H9 (cell line): ENCODE measurements at regions not wholly inside any gene's neighbourhood (a gene's known extent, or its start where the extent isn't known, plus 50 kb on each side); places are given as distances from the start of the nearest gene placed in this dataset.

Experiments
- DNase-seq: peaks from one replicate; pipeline ENCODE4 v3.0.0-alpha.2; 2017
- H2AFZ ChIP-seq: one replicate; pipeline ENCODE4 v1.6.1; 2013; ENCODE audit warnings: mild to moderate bottlenecking, low read length, control low read depth, moderate library complexity
- H2AK5ac ChIP-seq: 2 replicates; pipeline ENCODE4 v1.6.1; 2013; ENCODE audit warnings: low read length, control low read depth, mixed read lengths; ENCODE audit not compliant: insufficient read length
- H2BK120ac ChIP-seq: one replicate; pipeline ENCODE4 v1.6.1; 2013; ENCODE audit warnings: low read depth, mild to moderate bottlenecking, low read length, control low read depth, inconsistent platforms; ENCODE audit not compliant: poor library complexity, severe bottlenecking
- H2BK12ac ChIP-seq: 2 replicates; pipeline ENCODE4 v1.6.1; 2013; ENCODE audit warnings: low read length, control low read depth, mixed read lengths, low read depth; ENCODE audit not compliant: insufficient read length
- H2BK15ac ChIP-seq: 2 replicates; pipeline ENCODE4 v1.6.1; 2013; ENCODE audit warnings: low read depth, low read length, control low read depth
- H2BK20ac ChIP-seq: one replicate; pipeline ENCODE4 v1.6.1; 2013; ENCODE audit warnings: low read depth, mild to moderate bottlenecking, low read length, control low read depth, inconsistent platforms; ENCODE audit not compliant: poor library complexity, severe bottlenecking
- H2BK5ac ChIP-seq: 2 replicates; pipeline ENCODE4 v1.6.1; 2013; ENCODE audit warnings: low read length, control low read depth, mixed read lengths; ENCODE audit not compliant: insufficient read length
- H3K14ac ChIP-seq: 2 replicates; pipeline ENCODE4 v1.6.1; 2013; ENCODE audit warnings: low read length, control low read depth; ENCODE audit not compliant: insufficient read depth
- H3K18ac ChIP-seq: 2 replicates; pipeline ENCODE4 v1.6.1; 2013; ENCODE audit warnings: low read depth, mild to moderate bottlenecking, mixed read lengths, low read length, control low read depth; ENCODE audit not compliant: insufficient read length
- H3K23ac ChIP-seq: 2 replicates; pipeline ENCODE4 v1.6.1; 2013; ENCODE audit warnings: low read length, control low read depth, mixed read lengths, low read depth; ENCODE audit not compliant: insufficient read length
- H3K23me2 ChIP-seq: 2 replicates; pipeline ENCODE4 v1.6.1; 2013; ENCODE audit warnings: low read depth, mild to moderate bottlenecking, mixed read lengths, low read length, control low read depth; ENCODE audit not compliant: insufficient read length, poor library complexity, severe bottlenecking
- H3K27ac ChIP-seq: 2 replicates; pipeline ENCODE4 v1.5.1; 2013; ENCODE audit warnings: low read length, control low read depth, mixed read lengths, low read depth; ENCODE audit not compliant: insufficient read length
- H3K27me3 ChIP-seq: 2 replicates; pipeline ENCODE4 v1.6.1; 2013; ENCODE audit warnings: low read length, control low read depth, inconsistent platforms; ENCODE audit not compliant: insufficient read depth
- H3K4ac ChIP-seq: 2 replicates; pipeline ENCODE4 v1.6.1; 2013; ENCODE audit warnings: low read depth, mild to moderate bottlenecking, control low read depth, inconsistent platforms, low read length, moderate library complexity
- H3K4me1 ChIP-seq: 2 replicates; pipeline ENCODE4 v1.6.1; 2013; ENCODE audit warnings: low read length, control low read depth, inconsistent platforms; ENCODE audit not compliant: insufficient read depth
- H3K4me2 ChIP-seq: 2 replicates; pipeline ENCODE4 v1.6.1; 2013; ENCODE audit warnings: low read length, control low read depth, mixed read lengths; ENCODE audit not compliant: insufficient read length, insufficient read depth
- H3K56ac ChIP-seq: 2 replicates; pipeline ENCODE4 v1.6.1; 2013; ENCODE audit warnings: low read depth, mild to moderate bottlenecking, mixed read lengths, low read length, control low read depth; ENCODE audit not compliant: insufficient read length
- H3K79me1 ChIP-seq: 2 replicates; pipeline ENCODE4 v1.6.1; 2013; ENCODE audit warnings: low read depth, mild to moderate bottlenecking, moderate library complexity, low read length, control low read depth, inconsistent platforms; ENCODE audit not compliant: insufficient read depth, poor library complexity, severe bottlenecking
- H3K79me2 ChIP-seq: 2 replicates; pipeline ENCODE4 v1.6.1; 2013; ENCODE audit warnings: low read length, control low read depth, inconsistent platforms; ENCODE audit not compliant: insufficient read depth
- H3K9ac ChIP-seq: 2 replicates; pipeline ENCODE4 v1.6.1; 2013; ENCODE audit warnings: low read length, control low read depth, mixed read lengths; ENCODE audit not compliant: insufficient read length; ENCODE audit errors: extremely low read depth
- H3K9me3 ChIP-seq: one replicate; pipeline ENCODE4 v1.6.1; 2013; ENCODE audit warnings: low read depth, low read length, inconsistent platforms; ENCODE audit not compliant: control insufficient read depth
- H3T11ph ChIP-seq: one replicate; pipeline ENCODE4 v1.6.1; 2013; ENCODE audit warnings: mild to moderate bottlenecking, low read length, control low read depth, inconsistent platforms
- H4K20me1 ChIP-seq: one replicate; pipeline ENCODE4 v1.6.1; 2013; ENCODE audit not compliant: control insufficient read depth, insufficient read length, insufficient read depth
- H4K5ac ChIP-seq: 2 replicates; pipeline ENCODE4 v1.6.1; 2013; ENCODE audit warnings: low read depth, mild to moderate bottlenecking, mixed read lengths, low read length, control low read depth; ENCODE audit not compliant: insufficient read length
- H4K8ac ChIP-seq: replicated peaks from 2 replicates; pipeline ENCODE4 v1.6.1; 2013; ENCODE audit warnings: low read length, control low read depth, mixed read lengths, low read depth; ENCODE audit not compliant: insufficient read length
- H4K91ac ChIP-seq: 2 replicates; pipeline ENCODE4 v1.6.1; 2013; ENCODE audit warnings: low read depth, mild to moderate bottlenecking, moderate library complexity, mixed read lengths, low read length, control low read depth; ENCODE audit not compliant: insufficient read length
- H3K27ac Mint-ChIP-seq, 3 experiments: 2 replicates in 2 of 3; 3 replicates in 1 of 3; pipeline ENCODE4 v1.8.0; 2020 to 2021; ENCODE audit warnings: mixed read lengths in 3 of 3, mild to moderate bottlenecking in 1 of 3, moderate library complexity in 1 of 3
- H3K27me3 Mint-ChIP-seq: 2 replicates; pipeline ENCODE4 v1.8.0; 2021; ENCODE audit warnings: low read depth, mild to moderate bottlenecking, moderate library complexity, mixed read lengths
- H3K36me3 Mint-ChIP-seq, 3 experiments: 2 replicates in 2 of 3; 3 replicates in 1 of 3; pipeline ENCODE4 v1.8.0; 2020 to 2021; ENCODE audit warnings: low read depth in 3 of 3, mixed read lengths in 3 of 3; ENCODE audit not compliant: insufficient read depth in 1 of 3
- H3K4me1 Mint-ChIP-seq, 2 experiments: 2 replicates each; pipeline ENCODE4 v1.8.0; 2020; ENCODE audit warnings: mixed read lengths in 2 of 2
- H3K4me3 Mint-ChIP-seq, 2 experiments: 2 replicates in 1 of 2; 3 replicates in 1 of 2; pipeline ENCODE4 v1.8.0; 2020 to 2021; ENCODE audit warnings: mild to moderate bottlenecking in 2 of 2, mixed read lengths in 2 of 2, moderate library complexity in 1 of 2
- H3K9me3 Mint-ChIP-seq, 2 experiments: 2 replicates in 1 of 2; 3 replicates in 1 of 2; pipeline ENCODE4 v1.8.0; 2020; ENCODE audit warnings: mild to moderate bottlenecking in 2 of 2, mixed read lengths in 2 of 2, moderate library complexity in 1 of 2
- WGBS: extraction: QIAGEN DNeasy Blood & Tissue Kit; methylation state at CpG from one replicate; pipeline ENCODE4 v1.1.7; 2013; ENCODE audit warnings: missing lambda C conversion rate, low lambda C conversion rate, mixed read lengths; ENCODE audit not compliant: insufficient read length; ENCODE audit errors: extremely low coverage; 5-methylcytosine and 5-hydroxymethylcytosine counted together
- TF ChIP-seq, protein P1 (sequence below): fragments of 200-600 bp; sonication (generic); conservative IDR thresholded peaks from 3 replicates; pipeline ENCODE4 v1.8.0; 2021; ENCODE audit warnings: antibody characterized with exemption, mild to moderate bottlenecking

DNA sequence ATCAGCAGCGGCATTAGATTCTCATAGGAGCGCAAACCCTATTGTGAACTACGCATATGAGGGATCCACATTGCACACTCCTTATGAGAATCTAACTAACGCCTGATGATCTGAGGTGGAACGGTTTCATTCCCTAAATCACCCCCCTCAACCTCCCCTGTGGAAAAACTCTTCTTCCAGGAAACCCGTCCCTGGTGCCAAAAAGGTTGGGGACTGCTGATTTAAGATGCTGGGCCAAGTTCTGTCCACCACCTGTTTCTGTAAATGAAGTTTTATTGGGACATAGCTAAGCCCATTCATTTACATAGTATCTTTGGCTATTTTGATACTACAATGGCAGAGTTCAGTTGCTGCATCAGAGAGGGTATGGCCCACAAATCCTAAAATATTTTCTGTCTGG is 268.2 kb upstream of the PRDM1 start:
- no peak overlapping the region for H3K27ac ChIP-seq
- H3K36me3 Mint-ChIP-seq, result peaks cover 0 to 3% (median 2%) of the 10 kb centered on the region in 3 experiments; a peak in 1 of 7 replicates
- no CpG with 5 or more reads among the region's 6 CpGs for WGBS
- H2BK15ac ChIP-seq, result no peak overlapping the region
- H4K20me1 ChIP-seq, result no peaks in the 10 kb centered on the region
- H3K23ac ChIP-seq, result no peak overlapping the region
- H3K79me2 ChIP-seq, result no peaks in the 10 kb centered on the region
- no peaks in the 10 kb centered on the region for H3K4me1 Mint-ChIP-seq
- no peak overlapping the region for H4K5ac ChIP-seq
- H3K27ac Mint-ChIP-seq, result no peak overlapping the region
- H3K9me3 ChIP-seq, result no peaks in the 10 kb centered on the region
- no peak overlapping the region for H3K4me3 Mint-ChIP-seq
- no peak overlapping the region for H3K56ac ChIP-seq
- TF ChIP-seq, protein P1, sequence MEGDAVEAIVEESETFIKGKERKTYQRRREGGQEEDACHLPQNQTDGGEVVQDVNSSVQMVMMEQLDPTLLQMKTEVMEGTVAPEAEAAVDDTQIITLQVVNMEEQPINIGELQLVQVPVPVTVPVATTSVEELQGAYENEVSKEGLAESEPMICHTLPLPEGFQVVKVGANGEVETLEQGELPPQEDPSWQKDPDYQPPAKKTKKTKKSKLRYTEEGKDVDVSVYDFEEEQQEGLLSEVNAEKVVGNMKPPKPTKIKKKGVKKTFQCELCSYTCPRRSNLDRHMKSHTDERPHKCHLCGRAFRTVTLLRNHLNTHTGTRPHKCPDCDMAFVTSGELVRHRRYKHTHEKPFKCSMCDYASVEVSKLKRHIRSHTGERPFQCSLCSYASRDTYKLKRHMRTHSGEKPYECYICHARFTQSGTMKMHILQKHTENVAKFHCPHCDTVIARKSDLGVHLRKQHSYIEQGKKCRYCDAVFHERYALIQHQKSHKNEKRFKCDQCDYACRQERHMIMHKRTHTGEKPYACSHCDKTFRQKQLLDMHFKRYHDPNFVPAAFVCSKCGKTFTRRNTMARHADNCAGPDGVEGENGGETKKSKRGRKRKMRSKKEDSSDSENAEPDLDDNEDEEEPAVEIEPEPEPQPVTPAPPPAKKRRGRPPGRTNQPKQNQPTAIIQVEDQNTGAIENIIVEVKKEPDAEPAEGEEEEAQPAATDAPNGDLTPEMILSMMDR, result no peak
- no peaks in the 10 kb centered on the region for H3K23me2 ChIP-seq
- H3K27me3 ChIP-seq, result no peaks in the 10 kb centered on the region
- H4K91ac ChIP-seq, result no peak overlapping the region
- H3T11ph ChIP-seq, result no peak overlapping the region
- no peaks in the 10 kb centered on the region for H3K27me3 Mint-ChIP-seq
- H2AK5ac ChIP-seq, result no peak overlapping the region
- no peak for DNase-seq
- H3K9ac ChIP-seq, result no peak overlapping the region
- no peak overlapping the region for H3K14ac ChIP-seq
- H2BK12ac ChIP-seq, result no peak overlapping the region
- H4K8ac ChIP-seq, result no peak overlapping the region
- H2AFZ ChIP-seq, result no peak overlapping the region
- peaks cover 6 to 9% of the 10 kb centered on the region in 2 experiments; a peak in 3 of 5 replicates for H3K9me3 Mint-ChIP-seq
- H2BK120ac ChIP-seq, result no peak overlapping the region
- H2BK20ac ChIP-seq, result no peak overlapping the region
- no peaks in the 10 kb centered on the region for H3K4me1 ChIP-seq
- H3K4ac ChIP-seq, result no peak overlapping the region
- no peak overlapping the region for H3K18ac ChIP-seq
- no peak overlapping the region for H3K4me2 ChIP-seq
- no peak overlapping the region for H2BK5ac ChIP-seq
- H3K79me1 ChIP-seq, result no peaks in the 10 kb centered on the region
